ENCODE measurements at regions not wholly inside any gene's neighbourhood (a gene's known extent, or its start where the extent isn't known, plus 50 kb on each side); places are given as distances from the start of the nearest gene placed in this dataset.

DNA sequence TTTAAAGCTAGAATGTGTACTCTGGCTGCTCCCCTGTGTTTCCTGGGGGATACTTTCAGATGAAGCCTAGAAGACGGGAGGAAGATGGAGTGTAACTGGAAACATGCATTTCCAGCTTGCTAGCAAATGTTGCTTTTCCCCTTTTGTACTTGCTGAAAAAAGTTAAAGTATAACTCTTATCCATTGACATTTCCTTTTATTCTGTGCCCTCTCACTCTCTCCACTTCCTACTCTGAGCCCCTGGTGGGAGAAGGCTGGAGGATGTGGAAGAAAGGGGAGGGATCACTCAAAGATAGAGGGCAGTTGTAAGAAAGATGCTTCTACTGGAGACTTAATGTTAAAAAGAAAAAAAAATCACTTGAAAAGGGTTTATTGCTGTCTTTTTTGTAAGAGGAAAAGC, 396.5 kb downstream of the DTHD1 start:
- H3K36me3 ChIP-seq: no peaks in the 10 kb centered on the region
- no peak for DNase-seq
- intact Hi-C loops (cut with DNase I; ENCODE audit: low total_unique reads): no loop called here
- no peaks in the 10 kb centered on the region for H3K4me1 ChIP-seq
- H3K27me3 ChIP-seq: no peaks in the 10 kb centered on the region
- ATAC-seq: no peak
- H3K4me3 ChIP-seq: no peak overlapping the region
- in situ Hi-C loops (cut with MboI; ENCODE audit: low sequenced_read_pairs in 4 of 4): no loop called here
- TF ChIP-seq, protein P1, sequence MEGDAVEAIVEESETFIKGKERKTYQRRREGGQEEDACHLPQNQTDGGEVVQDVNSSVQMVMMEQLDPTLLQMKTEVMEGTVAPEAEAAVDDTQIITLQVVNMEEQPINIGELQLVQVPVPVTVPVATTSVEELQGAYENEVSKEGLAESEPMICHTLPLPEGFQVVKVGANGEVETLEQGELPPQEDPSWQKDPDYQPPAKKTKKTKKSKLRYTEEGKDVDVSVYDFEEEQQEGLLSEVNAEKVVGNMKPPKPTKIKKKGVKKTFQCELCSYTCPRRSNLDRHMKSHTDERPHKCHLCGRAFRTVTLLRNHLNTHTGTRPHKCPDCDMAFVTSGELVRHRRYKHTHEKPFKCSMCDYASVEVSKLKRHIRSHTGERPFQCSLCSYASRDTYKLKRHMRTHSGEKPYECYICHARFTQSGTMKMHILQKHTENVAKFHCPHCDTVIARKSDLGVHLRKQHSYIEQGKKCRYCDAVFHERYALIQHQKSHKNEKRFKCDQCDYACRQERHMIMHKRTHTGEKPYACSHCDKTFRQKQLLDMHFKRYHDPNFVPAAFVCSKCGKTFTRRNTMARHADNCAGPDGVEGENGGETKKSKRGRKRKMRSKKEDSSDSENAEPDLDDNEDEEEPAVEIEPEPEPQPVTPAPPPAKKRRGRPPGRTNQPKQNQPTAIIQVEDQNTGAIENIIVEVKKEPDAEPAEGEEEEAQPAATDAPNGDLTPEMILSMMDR (IDR thresholded peaks at IDR 0.05 in 4 of 5, conservative IDR thresholded peaks at IDR 0.05 in 1 of 5): no peak
- TF ChIP-seq POLR2A (IDR thresholded peaks at IDR 0.05): no peak
- H3K27ac ChIP-seq: no peak overlapping the region
- H3K9me3 ChIP-seq: no peaks in the 10 kb centered on the region

DNA sequence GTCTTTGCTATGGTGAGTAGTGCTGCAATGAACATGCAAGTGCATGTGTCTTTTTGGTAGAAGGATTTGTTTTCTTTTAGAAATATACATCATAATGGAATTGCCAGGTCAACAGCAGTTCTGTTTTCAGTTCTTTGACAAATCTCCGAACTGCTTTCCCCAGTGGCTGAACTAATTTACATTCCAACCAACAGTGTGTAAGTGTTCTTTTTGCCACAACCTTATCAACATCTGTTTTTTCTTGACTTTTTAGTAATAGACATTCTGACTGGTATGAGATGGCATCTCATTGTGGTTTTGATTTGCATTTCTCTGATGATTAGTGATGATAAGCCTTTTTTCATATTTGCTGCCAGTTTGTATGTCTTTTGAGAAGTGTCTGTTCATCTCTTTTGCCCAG, 406.3 kb downstream of the DTHD1 start:
- H3K9me3 ChIP-seq: no peaks in the 10 kb centered on the region
- no peak overlapping the region for H3K27ac ChIP-seq
- H3K36me3 ChIP-seq: no peaks in the 10 kb centered on the region
- intact Hi-C loops (cut with DNase I; ENCODE audit: low total_unique reads): no loop called here
- DNase-seq (no peak), ATAC-seq (no peak)
- no peak overlapping the region for H3K4me3 ChIP-seq
- TF ChIP-seq POLR2A (IDR thresholded peaks at IDR 0.05): no peak
- TF ChIP-seq, protein P1 (IDR thresholded peaks at IDR 0.05 in 4 of 5, conservative IDR thresholded peaks at IDR 0.05 in 1 of 5): no peak
- H3K27me3 ChIP-seq: no peaks in the 10 kb centered on the region
- H3K4me1 ChIP-seq: no peaks in the 10 kb centered on the region
- in situ Hi-C loops (cut with MboI; ENCODE audit: low sequenced_read_pairs in 4 of 4): no loop called here

DNA sequence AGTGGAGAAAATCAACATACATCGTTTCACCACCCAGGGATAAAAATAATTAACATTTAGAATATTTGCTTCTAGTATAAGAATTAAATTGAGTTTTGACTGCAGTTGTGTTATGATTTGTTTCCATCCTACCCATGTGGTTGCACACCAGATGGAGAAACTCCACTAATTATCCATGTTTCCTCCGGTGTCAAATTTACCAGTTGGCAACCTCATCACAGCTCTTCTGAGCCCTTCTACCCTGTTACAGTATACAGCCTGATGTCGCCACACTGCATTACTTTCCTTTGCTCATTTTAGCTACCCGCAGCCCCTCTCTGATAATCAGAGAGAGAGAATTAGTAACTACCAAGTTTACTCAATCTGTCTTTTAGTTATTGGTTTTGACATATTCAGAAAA, 411.2 kb downstream of the DTHD1 start:
- Histone ChIP-seq H3K27me3 (no peaks in the 10 kb centered on the region), H3K27ac (no peak overlapping the region), H3K4me3 (no peak overlapping the region), H3K4me1 (no peaks in the 10 kb centered on the region), H3K36me3 (no peaks in the 10 kb centered on the region), H3K9me3 (no peaks in the 10 kb centered on the region)
- DNase-seq (no peak), ATAC-seq (no peak)
- in situ Hi-C loops (cut with MboI; ENCODE audit: low sequenced_read_pairs in 4 of 4): no loop called here
- TF ChIP-seq, protein P1 (IDR thresholded peaks at IDR 0.05 in 4 of 5, conservative IDR thresholded peaks at IDR 0.05 in 1 of 5): no peak
- TF ChIP-seq POLR2A (IDR thresholded peaks at IDR 0.05): no peak
- intact Hi-C loops (cut with DNase I; ENCODE audit: low total_unique reads): no loop called here

DNA sequence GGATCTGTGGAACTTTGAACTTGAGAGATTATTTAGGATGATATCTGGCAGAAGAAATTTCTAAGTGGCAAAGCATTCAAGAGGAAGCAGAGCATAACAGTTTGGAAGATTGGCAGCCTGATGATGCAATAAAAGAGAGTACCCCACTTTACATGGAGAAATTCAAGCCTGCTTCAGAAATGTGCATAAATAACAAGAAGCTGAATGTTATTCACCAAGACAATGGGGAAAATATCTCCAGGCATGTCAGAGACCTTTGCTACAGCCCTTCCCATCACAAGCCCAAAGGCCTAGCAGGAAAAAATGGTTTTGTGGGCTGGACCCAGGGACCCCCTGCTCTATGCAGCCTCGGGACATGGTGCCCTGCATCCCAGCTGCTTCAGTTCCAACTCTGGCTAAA, 420.8 kb downstream of the DTHD1 start:
- intact Hi-C loops (cut with DNase I; ENCODE audit: low total_unique reads): no loop called here
- Histone ChIP-seq H3K4me1 (no peaks in the 10 kb centered on the region), H3K9me3 (no peaks in the 10 kb centered on the region), H3K27ac (no peak overlapping the region), H3K4me3 (no peak overlapping the region), H3K27me3 (no peaks in the 10 kb centered on the region), H3K36me3 (no peaks in the 10 kb centered on the region)
- in situ Hi-C loops (cut with MboI; ENCODE audit: low sequenced_read_pairs in 4 of 4): no loop called here
- TF ChIP-seq, protein P1 (IDR thresholded peaks at IDR 0.05 in 4 of 5, conservative IDR thresholded peaks at IDR 0.05 in 1 of 5): no peak
- DNase-seq: no peak
- ATAC-seq: no peak

DNA sequence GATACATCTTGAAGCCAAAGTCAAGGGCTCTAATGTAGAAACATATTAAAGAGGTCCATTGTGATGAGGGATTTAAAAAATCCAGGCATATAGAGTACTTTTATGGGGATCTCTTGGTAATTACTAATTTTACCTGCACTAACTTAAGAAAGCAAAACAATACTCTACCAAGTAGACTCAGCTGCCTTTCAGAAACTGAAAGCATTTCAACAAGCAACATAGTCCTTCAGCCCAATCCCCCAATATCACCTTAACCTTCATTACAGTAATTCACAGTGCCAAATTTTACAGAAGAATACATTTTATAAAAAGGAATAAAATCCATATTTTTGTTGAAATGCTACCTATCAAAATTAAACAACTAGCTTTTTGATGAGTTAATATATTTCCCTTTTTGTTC, 422.9 kb downstream of the DTHD1 start:
- H3K4me1 ChIP-seq: no peaks in the 10 kb centered on the region
- H3K4me3 ChIP-seq: no peak overlapping the region
- H3K36me3 ChIP-seq: no peaks in the 10 kb centered on the region
- no peaks in the 10 kb centered on the region for H3K27me3 ChIP-seq
- in situ Hi-C loops (cut with MboI; ENCODE audit: low sequenced_read_pairs in 4 of 4): no loop called here
- no peak overlapping the region for H3K27ac ChIP-seq
- intact Hi-C loops (cut with DNase I; ENCODE audit: low total_unique reads): no loop called here
- no peaks in the 10 kb centered on the region for H3K9me3 ChIP-seq
- TF ChIP-seq POLR2A (IDR thresholded peaks at IDR 0.05): no peak
- TF ChIP-seq, protein P1 (IDR thresholded peaks at IDR 0.05 in 4 of 5, conservative IDR thresholded peaks at IDR 0.05 in 1 of 5): no peak
- ATAC-seq (no peak), DNase-seq (no peak)

Data from gastrocnemius medialis (tissue), 4 donors.